HG03103 (cell line): ENCODE measurements at regions not wholly inside any gene's neighbourhood (a gene's known extent, or its start where the extent isn't known, plus 50 kb on each side); places are given as distances from the start of the nearest gene placed in this dataset.

ENCODE experiments used
- ATAC-seq: cut with Tn5 transposase; IDR thresholded peaks from one replicate; pipeline ENCODE4 v1.9.1; 2021; ENCODE audit warnings: low read depth; ENCODE audit not compliant: unreplicated experiment

GRCh38 chrX:5549512-5549911 is 679.2 kb downstream of the NLGN4X start:
- no peak for ATAC-seq

GRCh38 chrX:5537098-5537497 is 691.6 kb downstream of the NLGN4X start:
- ATAC-seq: no peak

GRCh38 chrX:5536261-5536660 is 692.4 kb downstream of the NLGN4X start:
- ATAC-seq: no peak

GRCh38 chrX:5528057-5528456 is 700.6 kb downstream of the NLGN4X start:
- no peak for ATAC-seq

GRCh38 chrX:5526191-5526590 is 702.5 kb downstream of the NLGN4X start:
- no peak for ATAC-seq

GRCh38 chrX:5490786-5491563 is 737.7 kb downstream of the NLGN4X start:
- ATAC-seq: no peak

GRCh38 chrX:5474282-5474681 is 754.4 kb downstream of the NLGN4X start:
- no peak for ATAC-seq

- no peak for ATAC-seq
Observed at GRCh38 chrX:5458300-5458842, 770.3 kb downstream of the NLGN4X start.

- no peak for ATAC-seq
Observed at GRCh38 chrX:5449323-5449722, 779.3 kb downstream of the NLGN4X start.

- ATAC-seq: no peak
Observed at GRCh38 chrX:5431823-5432222, 796.8 kb downstream of the NLGN4X start.

- ATAC-seq: no peak
Observed at GRCh38 chrX:5425119-5425518, 803.5 kb downstream of the NLGN4X start.

GRCh38 chrX:5417381-5417780 is 811.3 kb downstream of the NLGN4X start:
- no peak for ATAC-seq

- no peak for ATAC-seq
Observed at GRCh38 chrX:5415738-5416137, 812.9 kb downstream of the NLGN4X start.

GRCh38 chrX:5409106-5409505 is 819.6 kb downstream of the NLGN4X start:
- no peak for ATAC-seq

GRCh38 chrX:5402461-5402860 is 826.2 kb downstream of the NLGN4X start:
- no peak for ATAC-seq

GRCh38 chrX:5399403-5399802 is 829.3 kb downstream of the NLGN4X start:
- ATAC-seq: no peak

- no peak for ATAC-seq
Observed at GRCh38 chrX:5397409-5397808, 831.3 kb downstream of the NLGN4X start.

GRCh38 chrX:5390376-5390775 is 838.3 kb downstream of the NLGN4X start:
- no peak for ATAC-seq

GRCh38 chrX:5388087-5388486 is 840.6 kb downstream of the NLGN4X start:
- ATAC-seq: peak; percentile 61

GRCh38 chrX:5380426-5380825 is 848.2 kb downstream of the NLGN4X start:
- no peak for ATAC-seq

GRCh38 chrX:5341902-5342301 is 886.8 kb downstream of the NLGN4X start:
- no peak for ATAC-seq

GRCh38 chrX:5337160-5337559 is 891.5 kb downstream of the NLGN4X start:
- ATAC-seq: no peak
